Glutamatergic neuron (in vitro differentiated cells): ENCODE measurements at regions not wholly inside any gene's neighbourhood (a gene's known extent, or its start where the extent isn't known, plus 50 kb on each side); places are given as distances from the start of the nearest gene placed in this dataset.

Experiments used
- DNase-seq: peaks from one replicate; pipeline ENCODE4 v3.0.0; 2022
- H3K27ac Mint-ChIP-seq: one replicate; pipeline ENCODE4 v1.8.0; 2020; ENCODE audit warnings: mild to moderate bottlenecking, mixed read lengths, inconsistent platforms; ENCODE audit not compliant: unreplicated experiment
- H3K27me3 Mint-ChIP-seq: one replicate; pipeline ENCODE4 v1.8.0; 2020; ENCODE audit warnings: mild to moderate bottlenecking, moderate library complexity, mixed read lengths, inconsistent platforms; ENCODE audit not compliant: unreplicated experiment
- H3K36me3 Mint-ChIP-seq: one replicate; pipeline ENCODE4 v1.8.0; 2020; ENCODE audit warnings: mild to moderate bottlenecking, mixed read lengths, inconsistent platforms; ENCODE audit not compliant: unreplicated experiment
- H3K4me1 Mint-ChIP-seq: one replicate; pipeline ENCODE4 v1.8.0; 2020; ENCODE audit warnings: mild to moderate bottlenecking, low read depth, mixed read lengths, inconsistent platforms; ENCODE audit not compliant: unreplicated experiment
- H3K4me3 Mint-ChIP-seq: one replicate; pipeline ENCODE4 v1.8.0; 2020; ENCODE audit warnings: mild to moderate bottlenecking, mixed read lengths, inconsistent platforms; ENCODE audit not compliant: unreplicated experiment
- H3K9me3 Mint-ChIP-seq: one replicate; pipeline ENCODE4 v1.8.0; 2020; ENCODE audit warnings: mild to moderate bottlenecking, moderate library complexity, mixed read lengths, inconsistent platforms; ENCODE audit not compliant: unreplicated experiment
- CTCF ChIP-seq: fragments of 200-600 bp; sonication (generic); IDR thresholded peaks from one replicate; pipeline ENCODE4 v1.5.0; 2021; ENCODE audit not compliant: partially characterized antibody, unreplicated experiment

- Mint-ChIP-seq H3K9me3 (peaks cover 4% of the 10 kb centered on the region), H3K4me3 (no peak overlapping the region), H3K27me3 (peaks cover 3% of the 10 kb centered on the region), H3K4me1 (peaks cover 7% of the 10 kb centered on the region), H3K36me3 (no peaks in the 10 kb centered on the region), H3K27ac (no peak overlapping the region)
- DNase-seq: no peak
- TF ChIP-seq CTCF: no peak
These were observed 111.5 kb upstream of the ERCC6L2 start for GRCh38 chr9:95763983-95764382.

GRCh38 chr9:95763006-95763405 is 112.5 kb upstream of the ERCC6L2 start:
- Mint-ChIP-seq H3K27me3 (peaks cover 3% of the 10 kb centered on the region), H3K4me3 (no peak overlapping the region), H3K27ac (no peak overlapping the region), H3K9me3 (peaks cover 4% of the 10 kb centered on the region), H3K4me1 (peaks cover 7% of the 10 kb centered on the region), H3K36me3 (no peaks in the 10 kb centered on the region)
- no peak for DNase-seq
- TF ChIP-seq CTCF: no peak

- H3K9me3 Mint-ChIP-seq: peaks cover 4% of the 10 kb centered on the region
- no peaks in the 10 kb centered on the region for H3K36me3 Mint-ChIP-seq
- no peak for DNase-seq
- peaks cover 3% of the 10 kb centered on the region for H3K27me3 Mint-ChIP-seq
- no peak for TF ChIP-seq CTCF
- H3K4me3 Mint-ChIP-seq: no peak overlapping the region
- H3K27ac Mint-ChIP-seq: no peak overlapping the region
- peaks cover 7% of the 10 kb centered on the region for H3K4me1 Mint-ChIP-seq
These were observed 113.2 kb upstream of the ERCC6L2 start for GRCh38 chr9:95762322-95762721.

GRCh38 chr9:95760791-95761190 is 114.7 kb upstream of the ERCC6L2 start:
- H3K4me1 Mint-ChIP-seq: peaks cover 7% of the 10 kb centered on the region
- H3K4me3 Mint-ChIP-seq: no peak overlapping the region
- peaks cover 2% of the 10 kb centered on the region for H3K9me3 Mint-ChIP-seq
- no peak for DNase-seq
- no peak overlapping the region for H3K27ac Mint-ChIP-seq
- H3K36me3 Mint-ChIP-seq: no peaks in the 10 kb centered on the region
- peaks cover 3% of the 10 kb centered on the region for H3K27me3 Mint-ChIP-seq
- no peak for TF ChIP-seq CTCF

GRCh38 chr9:95757439-95757838 is 118.1 kb upstream of the ERCC6L2 start:
- Mint-ChIP-seq H3K27ac (no peak overlapping the region), H3K4me3 (no peak overlapping the region), H3K4me1 (peaks cover 10% of the 10 kb centered on the region), H3K36me3 (peaks cover 4% of the 10 kb centered on the region), H3K9me3 (no peaks in the 10 kb centered on the region), H3K27me3 (no peaks in the 10 kb centered on the region)
- no peak for TF ChIP-seq CTCF
- no peak for DNase-seq
